GM12878 (cell line): ENCODE measurements at regions not wholly inside any gene's neighbourhood (a gene's known extent, or its start where the extent isn't known, plus 50 kb on each side); places are given as distances from the start of the nearest gene placed in this dataset.

ENCODE experiments used
- CBX5 ChIP-seq: sonication (generic); IDR thresholded peaks from 2 replicates; pipeline ENCODE4 v1.6.1; 2016; ENCODE audit warnings: low read depth, moderate library complexity, mild to moderate bottlenecking, inconsistent platforms
- CHD2 ChIP-seq: IDR thresholded peaks from 2 replicates; pipeline ENCODE4 v1.6.1; 2011; ENCODE audit warnings: low read depth, low read length, improper control_type of control experiment, borderline replicate concordance
- FOS ChIP-seq: IDR thresholded peaks from 3 replicates; pipeline ENCODE4 v1.6.1; 2011; ENCODE audit warnings: borderline replicate concordance; ENCODE audit not compliant: insufficient read length; ENCODE audit errors: extremely low read depth
- NFIC ChIP-seq: IDR thresholded peaks from 2 replicates; pipeline ENCODE4 v1.6.1; 2012; ENCODE audit warnings: low read depth, mild to moderate bottlenecking, inconsistent platforms, low read length, moderate library complexity
- PAX5 ChIP-seq: IDR thresholded peaks from 2 replicates; pipeline ENCODE4 v1.6.1; 2011; ENCODE audit warnings: low read depth, low read length, borderline replicate concordance
- SIX5 ChIP-seq: IDR thresholded peaks from 2 replicates; pipeline ENCODE4 v1.6.1; 2011; ENCODE audit warnings: mild to moderate bottlenecking, low read depth, low read length, moderate library complexity; ENCODE audit not compliant: severe bottlenecking
- SMAD1 ChIP-seq: fragments of 450-650 bp; IDR thresholded peaks from 2 replicates; pipeline ENCODE4 v1.6.1; 2018; ENCODE audit warnings: mild to moderate bottlenecking, low read depth; ENCODE audit not compliant: partially characterized antibody
- SMAD5 ChIP-seq: IDR thresholded peaks from 2 replicates; pipeline ENCODE4 v1.6.1; 2016; ENCODE audit warnings: antibody characterized with exemption, low read depth
- ZNF622 ChIP-seq: fragments of 450-650 bp; IDR thresholded peaks from 2 replicates; pipeline ENCODE4 v1.6.1; 2017; ENCODE audit warnings: mild to moderate bottlenecking, inconsistent platforms
- TF ChIP-seq, protein P1 (sequence below), 3 experiments: IDR thresholded peaks in 2 of 3; conservative IDR thresholded peaks in 1 of 3; 2 replicates each; pipeline ENCODE4 v1.5.1; 2011; ENCODE audit warnings: low read depth in 3 of 3, low read length in 3 of 3, mild to moderate bottlenecking in 3 of 3, control low read depth in 2 of 3, moderate library complexity in 2 of 3, inconsistent platforms in 1 of 3, mixed read lengths in 1 of 3; ENCODE audit not compliant: control insufficient read depth in 2 of 3, insufficient read depth in 1 of 3; ENCODE audit errors: extremely low read depth in 1 of 3
- TF ChIP-seq, protein P2 (sequence below): fragments of 150-350 bp; IDR thresholded peaks from 2 replicates; pipeline ENCODE4 v1.6.1; 2014; ENCODE audit warnings: mild to moderate bottlenecking, low read depth, low read length
- TF ChIP-seq, protein P3 (sequence below): IDR thresholded peaks from 2 replicates; pipeline ENCODE4 v1.6.1; 2012; ENCODE audit warnings: low read length, inconsistent platforms

DNA sequence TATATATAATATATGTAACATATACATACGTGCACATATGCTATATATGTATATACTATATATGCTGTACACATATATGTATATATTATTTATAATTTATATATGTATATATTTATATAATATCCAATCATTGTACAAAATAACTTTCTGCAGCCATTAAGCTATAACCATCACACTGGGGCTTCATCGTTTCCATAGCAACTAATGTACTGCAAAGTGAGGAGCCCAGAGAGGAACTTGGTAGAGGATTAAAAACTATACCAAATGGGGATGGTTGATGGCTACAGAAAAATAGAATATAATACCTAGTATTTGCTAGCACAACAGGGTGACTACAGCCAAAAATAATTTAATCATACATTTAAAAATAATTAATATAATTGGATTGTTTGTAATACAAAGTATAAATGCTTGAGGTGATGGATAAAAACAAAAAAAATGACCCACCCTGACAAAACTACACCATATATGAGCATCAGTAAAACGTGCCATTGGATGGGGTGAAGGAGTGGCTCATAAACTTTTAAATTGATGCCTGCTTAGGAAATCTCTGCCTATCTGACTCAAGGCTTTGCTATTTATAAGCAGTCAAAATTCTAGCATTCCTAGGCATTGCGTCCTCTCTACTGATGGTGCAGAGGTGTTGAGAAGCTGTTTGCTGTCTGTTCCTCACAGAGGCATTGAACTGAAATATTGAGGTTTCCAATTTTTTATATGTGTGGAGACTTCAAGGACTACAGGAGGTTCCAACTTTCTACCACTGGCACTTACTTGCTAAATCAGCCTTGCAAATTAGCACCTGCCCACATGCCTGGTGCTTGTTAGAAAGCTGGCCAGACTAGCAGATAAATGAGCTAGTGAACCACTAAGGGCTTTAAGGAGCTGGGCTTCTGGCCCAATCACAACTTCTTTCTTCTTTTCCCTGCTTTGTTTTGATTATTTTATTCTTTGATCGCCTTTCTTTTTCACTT is 190.1 kb downstream of the SCP2D1 start:
- TF ChIP-seq SMAD1 (no peak), CBX5 (no peak), ZNF622 (no peak), NFIC (no peak), SIX5 (no peak), CHD2 (no peak), PAX5 (no peak), SMAD5 (no peak), FOS (no peak)
- TF ChIP-seq, protein P1, sequence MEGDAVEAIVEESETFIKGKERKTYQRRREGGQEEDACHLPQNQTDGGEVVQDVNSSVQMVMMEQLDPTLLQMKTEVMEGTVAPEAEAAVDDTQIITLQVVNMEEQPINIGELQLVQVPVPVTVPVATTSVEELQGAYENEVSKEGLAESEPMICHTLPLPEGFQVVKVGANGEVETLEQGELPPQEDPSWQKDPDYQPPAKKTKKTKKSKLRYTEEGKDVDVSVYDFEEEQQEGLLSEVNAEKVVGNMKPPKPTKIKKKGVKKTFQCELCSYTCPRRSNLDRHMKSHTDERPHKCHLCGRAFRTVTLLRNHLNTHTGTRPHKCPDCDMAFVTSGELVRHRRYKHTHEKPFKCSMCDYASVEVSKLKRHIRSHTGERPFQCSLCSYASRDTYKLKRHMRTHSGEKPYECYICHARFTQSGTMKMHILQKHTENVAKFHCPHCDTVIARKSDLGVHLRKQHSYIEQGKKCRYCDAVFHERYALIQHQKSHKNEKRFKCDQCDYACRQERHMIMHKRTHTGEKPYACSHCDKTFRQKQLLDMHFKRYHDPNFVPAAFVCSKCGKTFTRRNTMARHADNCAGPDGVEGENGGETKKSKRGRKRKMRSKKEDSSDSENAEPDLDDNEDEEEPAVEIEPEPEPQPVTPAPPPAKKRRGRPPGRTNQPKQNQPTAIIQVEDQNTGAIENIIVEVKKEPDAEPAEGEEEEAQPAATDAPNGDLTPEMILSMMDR (IDR thresholded peaks at IDR 0.05 in 2 of 3, conservative IDR thresholded peaks at IDR 0.05 in 1 of 3; ENCODE audit: control insufficient read depth in 2 of 3, extremely low read depth in 1 of 3, insufficient read depth in 1 of 3, low read depth in 3 of 3, low read length in 3 of 3), result no peak
- TF ChIP-seq, protein P2, sequence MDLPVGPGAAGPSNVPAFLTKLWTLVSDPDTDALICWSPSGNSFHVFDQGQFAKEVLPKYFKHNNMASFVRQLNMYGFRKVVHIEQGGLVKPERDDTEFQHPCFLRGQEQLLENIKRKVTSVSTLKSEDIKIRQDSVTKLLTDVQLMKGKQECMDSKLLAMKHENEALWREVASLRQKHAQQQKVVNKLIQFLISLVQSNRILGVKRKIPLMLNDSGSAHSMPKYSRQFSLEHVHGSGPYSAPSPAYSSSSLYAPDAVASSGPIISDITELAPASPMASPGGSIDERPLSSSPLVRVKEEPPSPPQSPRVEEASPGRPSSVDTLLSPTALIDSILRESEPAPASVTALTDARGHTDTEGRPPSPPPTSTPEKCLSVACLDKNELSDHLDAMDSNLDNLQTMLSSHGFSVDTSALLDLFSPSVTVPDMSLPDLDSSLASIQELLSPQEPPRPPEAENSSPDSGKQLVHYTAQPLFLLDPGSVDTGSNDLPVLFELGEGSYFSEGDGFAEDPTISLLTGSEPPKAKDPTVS, result no peak
- TF ChIP-seq, protein P3, sequence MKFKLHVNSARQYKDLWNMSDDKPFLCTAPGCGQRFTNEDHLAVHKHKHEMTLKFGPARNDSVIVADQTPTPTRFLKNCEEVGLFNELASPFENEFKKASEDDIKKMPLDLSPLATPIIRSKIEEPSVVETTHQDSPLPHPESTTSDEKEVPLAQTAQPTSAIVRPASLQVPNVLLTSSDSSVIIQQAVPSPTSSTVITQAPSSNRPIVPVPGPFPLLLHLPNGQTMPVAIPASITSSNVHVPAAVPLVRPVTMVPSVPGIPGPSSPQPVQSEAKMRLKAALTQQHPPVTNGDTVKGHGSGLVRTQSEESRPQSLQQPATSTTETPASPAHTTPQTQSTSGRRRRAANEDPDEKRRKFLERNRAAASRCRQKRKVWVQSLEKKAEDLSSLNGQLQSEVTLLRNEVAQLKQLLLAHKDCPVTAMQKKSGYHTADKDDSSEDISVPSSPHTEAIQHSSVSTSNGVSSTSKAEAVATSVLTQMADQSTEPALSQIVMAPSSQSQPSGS, result no peak
